ENCODE measurements at regions not wholly inside any gene's neighbourhood (a gene's known extent, or its start where the extent isn't known, plus 50 kb on each side); places are given as distances from the start of the nearest gene placed in this dataset.

DNA sequence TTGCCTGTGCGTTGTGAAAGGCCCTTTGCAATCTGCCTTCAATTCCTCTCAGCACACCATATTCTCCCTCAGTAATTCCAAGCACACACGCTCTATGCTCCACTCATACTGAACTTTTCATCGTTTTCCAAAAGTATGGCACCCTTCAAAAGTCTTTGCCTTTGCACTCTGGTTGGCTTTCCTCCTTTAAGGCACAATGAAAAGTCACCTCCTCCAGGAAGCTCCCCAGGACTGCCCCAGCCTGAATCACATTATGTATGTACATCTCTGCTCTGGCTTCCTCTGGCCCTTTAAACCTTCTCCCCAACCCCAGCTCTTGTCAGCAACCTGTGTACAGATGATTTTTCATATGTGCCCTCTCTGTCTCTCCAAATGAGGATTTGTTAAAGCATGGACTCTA, 250.7 kb downstream of the MAF start (continued):
- TF ChIP-seq, protein P1, sequence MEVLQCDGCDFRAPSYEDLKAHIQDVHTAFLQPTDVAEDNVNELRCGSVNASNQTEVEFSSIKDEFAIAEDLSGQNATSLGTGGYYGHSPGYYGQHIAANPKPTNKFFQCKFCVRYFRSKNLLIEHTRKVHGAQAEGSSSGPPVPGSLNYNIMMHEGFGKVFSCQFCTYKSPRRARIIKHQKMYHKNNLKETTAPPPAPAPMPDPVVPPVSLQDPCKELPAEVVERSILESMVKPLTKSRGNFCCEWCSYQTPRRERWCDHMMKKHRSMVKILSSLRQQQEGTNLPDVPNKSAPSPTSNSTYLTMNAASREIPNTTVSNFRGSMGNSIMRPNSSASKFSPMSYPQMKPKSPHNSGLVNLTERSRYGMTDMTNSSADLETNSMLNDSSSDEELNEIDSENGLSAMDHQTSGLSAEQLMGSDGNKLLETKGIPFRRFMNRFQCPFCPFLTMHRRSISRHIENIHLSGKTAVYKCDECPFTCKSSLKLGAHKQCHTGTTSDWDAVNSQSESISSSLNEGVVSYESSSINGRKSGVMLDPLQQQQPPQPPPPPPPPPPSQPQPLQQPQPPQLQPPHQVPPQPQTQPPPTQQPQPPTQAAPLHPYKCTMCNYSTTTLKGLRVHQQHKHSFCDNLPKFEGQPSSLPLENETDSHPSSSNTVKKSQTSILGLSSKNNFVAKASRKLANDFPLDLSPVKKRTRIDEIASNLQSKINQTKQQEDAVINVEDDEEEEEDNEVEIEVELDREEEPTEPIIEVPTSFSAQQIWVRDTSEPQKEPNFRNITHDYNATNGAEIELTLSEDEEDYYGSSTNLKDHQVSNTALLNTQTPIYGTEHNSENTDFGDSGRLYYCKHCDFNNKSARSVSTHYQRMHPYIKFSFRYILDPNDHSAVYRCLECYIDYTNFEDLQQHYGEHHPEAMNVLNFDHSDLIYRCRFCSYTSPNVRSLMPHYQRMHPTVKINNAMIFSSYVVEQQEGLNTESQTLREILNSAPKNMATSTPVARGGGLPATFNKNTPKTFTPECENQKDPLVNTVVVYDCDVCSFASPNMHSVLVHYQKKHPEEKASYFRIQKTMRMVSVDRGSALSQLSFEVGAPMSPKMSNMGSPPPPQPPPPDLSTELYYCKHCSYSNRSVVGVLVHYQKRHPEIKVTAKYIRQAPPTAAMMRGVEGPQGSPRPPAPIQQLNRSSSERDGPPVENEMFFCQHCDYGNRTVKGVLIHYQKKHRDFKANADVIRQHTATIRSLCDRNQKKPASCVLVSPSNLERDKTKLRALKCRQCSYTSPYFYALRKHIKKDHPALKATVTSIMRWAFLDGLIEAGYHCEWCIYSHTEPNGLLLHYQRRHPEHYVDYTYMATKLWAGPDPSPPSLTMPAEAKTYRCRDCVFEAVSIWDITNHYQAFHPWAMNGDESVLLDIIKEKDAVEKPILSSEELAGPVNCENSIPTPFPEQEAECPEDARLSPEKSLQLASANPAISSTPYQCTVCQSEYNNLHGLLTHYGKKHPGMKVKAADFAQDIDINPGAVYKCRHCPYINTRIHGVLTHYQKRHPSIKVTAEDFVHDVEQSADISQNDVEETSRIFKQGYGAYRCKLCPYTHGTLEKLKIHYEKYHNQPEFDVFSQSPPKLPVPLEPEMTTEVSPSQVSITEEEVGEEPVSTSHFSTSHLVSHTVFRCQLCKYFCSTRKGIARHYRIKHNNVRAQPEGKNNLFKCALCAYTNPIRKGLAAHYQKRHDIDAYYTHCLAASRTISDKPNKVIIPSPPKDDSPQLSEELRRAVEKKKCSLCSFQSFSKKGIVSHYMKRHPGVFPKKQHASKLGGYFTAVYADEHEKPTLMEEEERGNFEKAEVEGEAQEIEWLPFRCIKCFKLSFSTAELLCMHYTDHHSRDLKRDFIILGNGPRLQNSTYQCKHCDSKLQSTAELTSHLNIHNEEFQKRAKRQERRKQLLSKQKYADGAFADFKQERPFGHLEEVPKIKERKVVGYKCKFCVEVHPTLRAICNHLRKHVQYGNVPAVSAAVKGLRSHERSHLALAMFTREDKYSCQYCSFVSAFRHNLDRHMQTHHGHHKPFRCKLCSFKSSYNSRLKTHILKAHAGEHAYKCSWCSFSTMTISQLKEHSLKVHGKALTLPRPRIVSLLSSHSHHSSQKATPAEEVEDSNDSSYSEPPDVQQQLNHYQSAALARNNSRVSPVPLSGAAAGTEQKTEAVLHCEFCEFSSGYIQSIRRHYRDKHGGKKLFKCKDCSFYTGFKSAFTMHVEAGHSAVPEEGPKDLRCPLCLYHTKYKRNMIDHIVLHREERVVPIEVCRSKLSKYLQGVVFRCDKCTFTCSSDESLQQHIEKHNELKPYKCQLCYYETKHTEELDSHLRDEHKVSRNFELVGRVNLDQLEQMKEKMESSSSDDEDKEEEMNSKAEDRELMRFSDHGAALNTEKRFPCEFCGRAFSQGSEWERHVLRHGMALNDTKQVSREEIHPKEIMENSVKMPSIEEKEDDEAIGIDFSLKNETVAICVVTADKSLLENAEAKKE (CRISPR knock-in tag; IDR thresholded peaks at IDR 0.05), result no peak
- TF ChIP-seq STAT1 (IDR thresholded peaks at IDR 0.05; ENCODE audit: unreplicated experiment), result no peak
- TF ChIP-seq ZNF331 (CRISPR knock-in tag; IDR thresholded peaks at IDR 0.05; ENCODE audit: low read depth), result no peak

DNA sequence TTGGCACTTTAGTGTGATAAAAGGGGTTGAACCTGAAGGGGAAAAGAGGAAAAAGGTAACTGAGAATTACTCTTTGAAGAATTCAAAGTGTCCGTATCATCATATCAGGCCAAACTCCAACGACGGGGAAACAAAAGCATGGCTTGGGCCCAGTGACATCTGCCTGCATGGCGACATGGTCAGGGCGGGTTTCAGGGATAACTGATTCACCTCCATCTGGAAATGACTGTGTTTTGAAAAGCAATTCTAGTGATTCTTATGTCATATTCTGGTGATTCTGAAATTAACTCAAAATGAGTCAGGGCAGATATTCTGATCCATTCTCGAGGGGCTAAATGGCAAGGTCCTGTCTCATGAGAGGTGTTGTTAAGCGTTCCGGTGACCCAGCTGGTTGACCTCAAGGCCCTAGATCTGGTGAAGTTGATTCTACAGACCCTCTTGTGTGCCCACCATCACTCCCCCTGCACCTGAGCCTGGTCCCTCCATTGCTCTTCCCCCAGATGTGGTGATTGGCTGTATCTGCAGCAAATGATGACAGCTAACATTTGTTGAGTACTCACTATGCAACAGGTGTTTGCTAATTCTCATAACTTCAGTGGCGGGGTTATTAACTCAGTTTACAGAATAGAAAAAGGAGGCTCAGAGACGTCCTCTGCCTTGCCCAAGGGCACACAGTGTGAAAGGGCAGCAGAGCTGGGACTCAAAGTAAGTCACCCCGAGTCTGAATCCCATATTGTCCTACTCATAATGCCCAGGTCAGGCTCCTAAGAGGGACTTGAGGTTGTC, 251.8 kb downstream of the MAF start:
- Mint-ChIP-seq H3K4me1 (peaks cover 35% of the 10 kb centered on the region), H3K27me3 (ENCODE audit: insufficient read depth, low read depth, poor library complexity) (peaks cover 4% of the 10 kb centered on the region), H3K27ac (no peak overlapping the region), H3K9me3 (no peaks in the 10 kb centered on the region), H3K36me3 (ENCODE audit: low read depth) (no peaks in the 10 kb centered on the region), H3K4me3 (no peak overlapping the region)
- H3K9me2 ChIP-seq (ENCODE audit: insufficient read depth), result no peaks in the 10 kb centered on the region
- H3F3A ChIP-seq (replicated peaks; ENCODE audit: low read depth), result no peaks in the 10 kb centered on the region
- H2AFZ ChIP-seq, result no peak overlapping the region
- no peaks in the 10 kb centered on the region for H4K20me1 ChIP-seq (replicated peaks; ENCODE audit: insufficient read depth)
- H3K36me3 ChIP-seq (ENCODE audit: insufficient read depth), result no peaks in the 10 kb centered on the region
- DNase-seq (ENCODE audit: low spot score), result no peak
- no peak overlapping the region for H3K4me2 ChIP-seq
- H3K4me1 ChIP-seq (ENCODE audit: insufficient read depth), result peaks cover 23% of the 10 kb centered on the region
- no peak overlapping the region for H3K27ac ChIP-seq (ENCODE audit: low read depth)
- no peak overlapping the region for H3K4me3 ChIP-seq
- no peaks in the 10 kb centered on the region for H3K27me3 ChIP-seq (ENCODE audit: insufficient read depth)
- ATAC-seq, result no peak
- no peaks in the 10 kb centered on the region for H3K79me2 ChIP-seq (replicated peaks; ENCODE audit: insufficient read depth)
- no peak for TF ChIP-seq EZH2 (IDR thresholded peaks at IDR 0.05; ENCODE audit: low read depth, unreplicated experiment)
- TF ChIP-seq, protein P1 (CRISPR knock-in tag; IDR thresholded peaks at IDR 0.05), result no peak
- TF ChIP-seq EZH2phosphoT487 (IDR thresholded peaks at IDR 0.05; ENCODE audit: unreplicated experiment), result no peak
- no peak for TF ChIP-seq ZNF331 (CRISPR knock-in tag; IDR thresholded peaks at IDR 0.05; ENCODE audit: low read depth)
- no peak for TF ChIP-seq NANOG (IDR thresholded peaks at IDR 0.05; ENCODE audit: borderline replicate concordance)
- TF ChIP-seq STAT1 (IDR thresholded peaks at IDR 0.05; ENCODE audit: unreplicated experiment), result no peak
- TF ChIP-seq, protein P2, sequence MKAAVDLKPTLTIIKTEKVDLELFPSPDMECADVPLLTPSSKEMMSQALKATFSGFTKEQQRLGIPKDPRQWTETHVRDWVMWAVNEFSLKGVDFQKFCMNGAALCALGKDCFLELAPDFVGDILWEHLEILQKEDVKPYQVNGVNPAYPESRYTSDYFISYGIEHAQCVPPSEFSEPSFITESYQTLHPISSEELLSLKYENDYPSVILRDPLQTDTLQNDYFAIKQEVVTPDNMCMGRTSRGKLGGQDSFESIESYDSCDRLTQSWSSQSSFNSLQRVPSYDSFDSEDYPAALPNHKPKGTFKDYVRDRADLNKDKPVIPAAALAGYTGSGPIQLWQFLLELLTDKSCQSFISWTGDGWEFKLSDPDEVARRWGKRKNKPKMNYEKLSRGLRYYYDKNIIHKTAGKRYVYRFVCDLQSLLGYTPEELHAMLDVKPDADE (IDR thresholded peaks at IDR 0.05), result no peak
